Neural progenitor cell (in vitro differentiated cells): ENCODE measurements at regions not wholly inside any gene's neighbourhood (a gene's known extent, or its start where the extent isn't known, plus 50 kb on each side); places are given as distances from the start of the nearest gene placed in this dataset.

ENCODE experiments used
- CTCF ChIP-seq: fragments of 200-600 bp; sonication (generic); IDR thresholded peaks from 2 replicates; pipeline ENCODE4 v1.5.1; 2017; ENCODE audit warnings: antibody characterized with exemption, mild to moderate bottlenecking
- EZH2phosphoT487 ChIP-seq: fragments of 200-600 bp; sonication (generic); IDR thresholded peaks from 2 replicates; pipeline ENCODE4 v1.6.1; 2017; ENCODE audit warnings: antibody characterized with exemption

DNA sequence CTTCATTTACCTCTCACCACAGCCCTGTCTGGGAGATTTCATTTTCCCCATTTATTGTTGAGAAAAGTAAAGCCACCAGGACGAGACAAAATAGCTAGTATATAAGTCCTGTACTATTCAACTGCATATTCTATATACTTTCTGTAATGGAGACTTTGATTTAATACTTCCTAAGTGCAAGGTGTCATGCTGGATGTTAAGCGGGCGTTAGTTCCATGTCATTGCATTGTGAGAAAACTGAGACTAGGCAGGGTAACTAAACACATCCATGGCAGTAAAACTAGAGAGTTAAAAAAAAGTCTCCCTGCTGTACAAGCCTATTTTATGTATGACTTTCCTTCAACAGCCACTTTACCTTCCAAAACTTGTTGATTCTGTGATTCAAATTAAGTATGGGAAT is 969.6 kb downstream of the STIM2 start:
- TF ChIP-seq CTCF = no peak
- no peak for TF ChIP-seq EZH2phosphoT487
